Fibroblast of villous mesenchyme (primary cell): ENCODE measurements at regions not wholly inside any gene's neighbourhood (a gene's known extent, or its start where the extent isn't known, plus 50 kb on each side); places are given as distances from the start of the nearest gene placed in this dataset.

Experiments used
- DNase-seq: peaks from one replicate; pipeline ENCODE4 v3.0.0-alpha.2; 2010; ENCODE audit warnings: low read depth
- H3K4me3 ChIP-seq: 2 replicates; pipeline ENCODE4 v1.5.1; 2011; ENCODE audit warnings: low read depth, mild to moderate bottlenecking, low read length
- CTCF ChIP-seq: IDR thresholded peaks from 2 replicates; pipeline ENCODE4 v1.5.1; 2012; ENCODE audit warnings: low read depth, mild to moderate bottlenecking, low read length; ENCODE audit not compliant: insufficient read depth

GRCh38 chr18:78620326-78620725 is 359.3 kb upstream of the SALL3 start:
- H3K4me3 ChIP-seq = no peak overlapping the region
- no peak for TF ChIP-seq CTCF
- no peak for DNase-seq

DNA sequence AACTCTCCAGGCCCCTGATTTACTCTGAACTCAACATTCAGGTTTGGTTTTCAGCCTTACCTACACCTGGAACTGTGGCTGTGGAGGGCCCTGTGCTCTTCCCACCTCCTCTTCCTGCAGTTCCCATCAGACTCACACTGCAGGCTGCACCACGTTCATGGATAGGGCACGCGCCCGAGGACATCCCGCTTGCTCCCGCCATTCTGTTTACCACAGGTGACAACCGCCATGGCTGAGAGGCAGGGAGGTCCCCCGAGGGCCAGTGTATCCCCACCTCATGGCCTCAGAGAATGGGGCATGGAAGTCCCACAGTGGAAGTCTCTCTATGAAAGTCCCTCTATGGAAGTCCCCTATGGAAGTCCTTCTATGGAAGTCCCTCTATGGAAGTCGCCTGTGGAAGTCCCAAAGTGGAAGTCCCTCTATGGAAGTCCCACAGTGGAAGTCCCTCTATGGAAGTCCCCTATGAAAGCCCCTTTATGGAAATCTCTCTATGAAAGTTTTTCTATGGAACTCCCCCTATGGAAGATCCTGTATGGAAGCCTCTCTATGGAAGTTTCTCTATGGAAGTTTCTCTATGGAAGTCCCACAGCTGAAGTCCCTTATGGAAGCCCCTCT is 358.4 kb upstream of the SALL3 start:
- no peak for TF ChIP-seq CTCF
- H3K4me3 ChIP-seq = no peak overlapping the region
- no peak for DNase-seq

GRCh38 chr18:78622251-78622906 is 357.2 kb upstream of the SALL3 start:
- no peak overlapping the region for H3K4me3 ChIP-seq
- no peak for DNase-seq
- TF ChIP-seq CTCF = no peak

DNA sequence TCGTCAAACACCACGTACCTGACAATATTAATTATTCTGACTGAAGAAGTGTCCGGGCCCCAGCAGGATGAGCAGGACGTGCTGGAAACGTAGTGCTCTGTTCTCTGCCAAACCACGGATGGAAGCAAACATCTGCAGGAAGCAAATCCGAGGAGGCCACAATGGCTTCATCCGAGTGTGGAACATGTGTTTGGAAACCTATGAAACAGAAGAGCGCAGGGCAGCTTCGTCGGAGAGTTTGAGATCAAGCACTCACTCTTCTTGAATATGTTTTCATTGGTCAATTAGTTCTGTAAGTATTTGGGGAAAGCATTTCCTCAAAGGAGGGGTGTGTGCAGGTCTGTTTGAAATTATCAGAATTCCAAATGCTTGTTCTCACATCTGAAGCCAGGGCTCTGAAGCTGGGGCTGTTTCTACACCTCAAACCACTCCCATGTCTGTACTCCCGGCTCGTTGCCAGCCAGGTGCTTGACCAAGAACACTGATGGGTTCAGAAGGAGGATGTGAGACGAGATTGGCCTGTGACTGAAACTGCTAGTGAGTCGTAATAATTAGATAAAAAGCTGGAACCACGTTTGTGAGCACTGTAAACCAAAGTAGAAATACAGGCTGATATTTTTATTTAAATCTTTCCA is 356.6 kb upstream of the SALL3 start:
- no peak for TF ChIP-seq CTCF
- H3K4me3 ChIP-seq = no peak overlapping the region
- DNase-seq = no peak

DNA sequence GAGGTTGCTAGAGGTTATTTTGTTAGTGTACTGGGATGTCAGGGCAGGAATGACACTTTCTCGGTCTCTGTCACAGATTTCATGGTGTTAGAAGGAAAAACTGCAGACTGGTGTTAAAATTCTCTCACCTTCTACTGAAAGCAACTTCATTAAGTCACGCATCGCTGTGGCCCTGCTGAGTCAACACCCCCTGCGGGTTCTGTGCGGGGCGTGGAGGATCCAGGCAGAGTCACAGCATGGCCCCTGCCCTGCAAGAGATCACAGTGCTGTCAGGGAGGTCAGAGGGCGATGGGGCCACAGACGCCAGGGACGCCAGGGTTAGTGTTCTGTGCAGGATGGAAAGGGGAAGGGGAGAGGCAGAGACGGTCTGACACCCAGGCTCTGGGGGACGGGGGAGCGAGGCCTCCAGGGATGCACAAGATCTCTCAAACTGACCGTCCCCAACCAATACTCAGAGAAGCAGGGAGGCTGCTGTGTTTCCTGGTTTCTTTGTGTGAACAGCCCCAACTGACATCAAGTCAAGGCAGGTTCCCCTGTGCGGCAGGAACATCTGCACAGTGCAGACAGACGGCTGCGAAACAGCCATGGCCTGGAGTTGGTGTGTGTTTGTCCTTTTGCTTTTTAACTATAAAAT is 354.9 kb upstream of the SALL3 start:
- DNase-seq = no peak
- H3K4me3 ChIP-seq = no peak overlapping the region
- TF ChIP-seq CTCF = no peak

- no peak overlapping the region for H3K4me3 ChIP-seq
- DNase-seq = no peak
- TF ChIP-seq CTCF = no peak
Measured at GRCh38 chr18:78625847-78626246, 353.8 kb upstream of the SALL3 start.
